Kidney (tissue), 13 donors: ENCODE measurements at regions not wholly inside any gene's neighbourhood (a gene's known extent, or its start where the extent isn't known, plus 50 kb on each side); places are given as distances from the start of the nearest gene placed in this dataset.

Experiments used
- DNase-seq, 5 donors: peaks; one replicate each; pipeline ENCODE4 v3.0.0-alpha.2; 2013 to 2020
- FAIRE-seq: peaks from 2 replicates; lab custom pipeline; 2012; peaks lifted over from hg19 to GRCh38; lab: Jason Lieb, UNC
- H3K27ac ChIP-seq, 2 donors: one replicate each; pipeline ENCODE4 v1.7.0; 2013; ENCODE audit warnings: low read depth in 2 of 2, low read length in 2 of 2, inconsistent platforms in 1 of 2
- H3K27me3 ChIP-seq: one replicate; pipeline ENCODE4 v1.7.1; 2013; ENCODE audit warnings: low read length, inconsistent platforms; ENCODE audit not compliant: control insufficient read depth, insufficient read depth
- H3K36me3 ChIP-seq, 3 donors: one replicate each; pipeline versions ENCODE4 v1.7.0 to v1.7.1; 2013; ENCODE audit warnings: low read length in 3 of 3, control low read depth in 1 of 3, inconsistent platforms in 1 of 3; ENCODE audit not compliant: insufficient read depth in 3 of 3, control insufficient read depth in 2 of 3
- H3K4me1 ChIP-seq, 3 donors: one replicate each; pipeline versions ENCODE4 v1.7.0 to v1.7.1; 2013; ENCODE audit warnings: low read length in 3 of 3, inconsistent platforms in 1 of 3, low read depth in 1 of 3; ENCODE audit not compliant: control insufficient read depth in 2 of 3, insufficient read depth in 2 of 3
- H3K4me3 ChIP-seq, 3 donors: one replicate each; pipeline versions ENCODE4 v1.7.0 to v1.8.1; 2013; ENCODE audit warnings: low read length in 3 of 3, control low read depth in 1 of 3, inconsistent platforms in 1 of 3
- H3K9ac ChIP-seq, 3 donors: one replicate each; pipeline versions ENCODE4 v1.7.0 to v1.7.1; 2013; ENCODE audit warnings: low read length in 3 of 3, control low read depth in 1 of 3, inconsistent platforms in 1 of 3
- H3K9me3 ChIP-seq, 3 donors: one replicate each; pipeline versions ENCODE4 v1.7.0 to v1.7.1; 2013; ENCODE audit warnings: low read length in 3 of 3, control low read depth in 1 of 3, inconsistent platforms in 1 of 3; ENCODE audit not compliant: control insufficient read depth in 2 of 3, insufficient read depth in 1 of 3
- CTCF ChIP-seq: IDR thresholded peaks from 3 replicates; pipeline ENCODE4 v1.5.1; 2012; ENCODE audit warnings: mild to moderate bottlenecking, moderate library complexity, borderline replicate concordance; ENCODE audit not compliant: insufficient read depth; ENCODE audit errors: extremely low read depth
- intact Hi-C: fragments of 100-400 bp; cut with DNase I; formaldehyde crosslinking; loops from one replicate; pipeline ENCODE4 v1.11.1; 2022
- donor health status: control.
- donor health status: control.
- donor health status: control.
- donor health status: control.
- donor health status: control.
- donor health status: DM: yes; HTN: yes; CAD: no.
- donor health status: Normal renal cell carcinoma (clear cell type).

- Histone ChIP-seq H3K9me3 (peaks cover 0 to 2% (median 0%) of the 10 kb centered on the region in 3 donors), H3K27me3 (no peaks in the 10 kb centered on the region), H3K36me3 (no peaks in the 10 kb centered on the region), H3K4me1 (no peaks in the 10 kb centered on the region), H3K4me3 (no peak overlapping the region), H3K9ac (no peak overlapping the region), H3K27ac (no peak overlapping the region)
- no peak for FAIRE-seq
- no peak for TF ChIP-seq CTCF
- intact Hi-C loops: no loop called here
- DNase-seq: no peak
Measured at GRCh38 chr16:73735954-73736353, 560.7 kb upstream of the PSMD7 start.

- no peak for TF ChIP-seq CTCF
Measured at GRCh38 chr16:73735018-73735417, 561.6 kb upstream of the PSMD7 start.

GRCh38 chr16:73732681-73733080, 563.9 kb upstream of the PSMD7 start:
- intact Hi-C loops: no loop called here
- Histone ChIP-seq H3K27me3 (no peaks in the 10 kb centered on the region), H3K4me1 (no peaks in the 10 kb centered on the region), H3K4me3 (no peak overlapping the region), H3K9me3 (peaks cover 0 to 2% (median 0%) of the 10 kb centered on the region in 3 donors), H3K9ac (no peak overlapping the region), H3K36me3 (no peaks in the 10 kb centered on the region), H3K27ac (no peak overlapping the region)
- FAIRE-seq: no peak
- TF ChIP-seq CTCF: no peak
- no peak for DNase-seq

More at GRCh38 chr16:73735018-73735417, 561.6 kb upstream of the PSMD7 start:
- no peaks in the 10 kb centered on the region for H3K27me3 ChIP-seq
- H3K9ac ChIP-seq: no peak overlapping the region
- no peak overlapping the region for H3K27ac ChIP-seq
- intact Hi-C loops: no loop called here
- no peaks in the 10 kb centered on the region for H3K36me3 ChIP-seq
- peaks cover 0 to 2% (median 0%) of the 10 kb centered on the region in 3 donors for H3K9me3 ChIP-seq
- no peak for DNase-seq
- H3K4me1 ChIP-seq: no peaks in the 10 kb centered on the region
- H3K4me3 ChIP-seq: no peak overlapping the region
- no peak for FAIRE-seq

GRCh38 chr16:73732143-73732542, 564.5 kb upstream of the PSMD7 start:
- intact Hi-C loops: no loop called here
- Histone ChIP-seq H3K4me3 (no peak overlapping the region), H3K36me3 (no peaks in the 10 kb centered on the region), H3K4me1 (no peaks in the 10 kb centered on the region), H3K9me3 (peaks cover 0 to 2% (median 0%) of the 10 kb centered on the region in 3 donors), H3K27me3 (no peaks in the 10 kb centered on the region), H3K9ac (no peak overlapping the region), H3K27ac (no peak overlapping the region)
- no peak for TF ChIP-seq CTCF
- FAIRE-seq (no peak), DNase-seq (no peak)
